Colon (tissue), 2 donors: ENCODE measurements at regions not wholly inside any gene's neighbourhood (a gene's known extent, or its start where the extent isn't known, plus 50 kb on each side); places are given as distances from the start of the nearest gene placed in this dataset.

ENCODE experiments used
- FAIRE-seq: peaks from 2 replicates; lab custom pipeline; 2012; peaks lifted over from hg19 to GRCh38; lab: Jason Lieb, UNC
- donor health status: control.
- donor health status: control.

DNA sequence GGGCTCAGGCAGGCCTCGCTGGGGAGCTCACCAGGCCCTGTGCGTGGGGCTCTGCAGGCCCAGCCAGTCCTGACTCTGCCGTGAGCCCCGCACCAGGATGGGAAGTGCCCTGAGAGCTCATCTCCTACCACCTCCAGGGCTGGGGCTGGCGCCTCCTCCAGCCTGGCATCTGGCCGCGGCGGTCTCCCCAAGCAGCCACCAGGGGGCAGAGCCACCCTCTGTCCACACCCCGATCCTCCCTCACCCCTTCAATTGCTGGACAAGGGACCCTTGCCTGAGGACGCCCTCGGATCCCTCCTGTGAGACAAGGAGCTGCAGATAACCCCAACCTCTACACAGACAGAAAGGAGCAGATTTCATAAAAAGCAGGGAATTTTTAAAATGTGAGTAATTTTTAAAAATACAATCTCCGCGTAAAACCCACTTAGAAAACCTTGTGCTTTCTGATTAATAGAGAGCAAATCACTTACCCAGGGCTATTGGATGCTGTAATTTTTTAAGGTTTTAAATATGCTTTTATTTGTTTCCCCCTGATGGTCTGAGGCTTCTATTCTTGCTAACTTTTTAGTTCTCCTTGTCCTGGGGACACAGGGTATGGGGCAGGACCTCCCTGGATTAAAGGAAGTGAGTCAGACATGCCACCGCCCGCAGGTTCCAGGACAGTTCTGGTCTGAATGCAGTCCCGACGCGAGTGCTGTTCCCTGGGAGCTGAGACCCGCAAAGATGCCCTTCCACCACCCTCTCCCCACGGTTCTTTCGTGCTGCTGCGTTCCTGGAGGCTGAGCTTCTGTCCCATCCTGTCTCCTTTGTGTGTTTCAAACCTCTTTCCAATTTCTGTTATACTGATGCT lies 52.3 kb upstream of the CHRNA7 start:
- no peak for FAIRE-seq
